HEK293 (cell line): ENCODE measurements at regions not wholly inside any gene's neighbourhood (a gene's known extent, or its start where the extent isn't known, plus 50 kb on each side); places are given as distances from the start of the nearest gene placed in this dataset.

ENCODE experiments used
- CTCF ChIA-PET: fragments of 350-600 bp; formaldehyde crosslinking; extraction: SDS; loops from one replicate; lab custom pipeline; 2021; ENCODE audit warnings: antibody characterized with exemption; lab: Yijun Ruan, JAX
- POLR2A ChIA-PET: fragments of 300-600 bp; formaldehyde crosslinking; extraction: SDS; loops from one replicate; lab custom pipeline; 2020; ENCODE audit warnings: antibody characterized with exemption, inconsistent platforms; lab: Yijun Ruan, JAX
- H3K27ac ChIP-seq: fragments of 200-500 bp; sonication (Bioruptor generic); 2 replicates; pipeline ENCODE4 v1.5.1; 2014; ENCODE audit warnings: low read depth, low read length, control low read depth, inconsistent platforms; ENCODE audit errors: extremely low read depth
- H3K36me3 ChIP-seq, 2 experiments: fragments of 200-500 bp in 1 of 2; sonication (Bioruptor generic) in 1 of 2; 1 replicate in 1 of 2; 2 replicates in 1 of 2; pipeline ENCODE4 v1.5.1; 2014 to 2017; ENCODE audit warnings: inconsistent platforms in 2 of 2, low read length in 2 of 2; ENCODE audit not compliant: control insufficient read depth in 2 of 2, insufficient read depth in 1 of 2
- H3K4me1 ChIP-seq: fragments of 200-500 bp; sonication (Bioruptor generic); 2 replicates; pipeline ENCODE4 v1.5.1; 2014; ENCODE audit warnings: mild to moderate bottlenecking, low read length, inconsistent platforms; ENCODE audit not compliant: control insufficient read depth, insufficient read depth
- H3K4me3 ChIP-seq: 2 replicates; pipeline ENCODE4 v1.5.1; 2011; ENCODE audit warnings: low read depth, mild to moderate bottlenecking, control low read depth, low read length, moderate library complexity
- H3K9me3 ChIP-seq: fragments of 200-500 bp; sonication (Bioruptor generic); 2 replicates; pipeline ENCODE4 v1.5.1; 2014; ENCODE audit warnings: low read depth, low read length, inconsistent platforms; ENCODE audit not compliant: control insufficient read depth, insufficient read depth
- IKZF3 ChIP-seq: fragments of 450-650 bp; IDR thresholded peaks from 2 replicates; pipeline ENCODE4 v1.5.0; 2018; ENCODE audit warnings: missing biosample characterization, mild to moderate bottlenecking, missing genetic modification characterization, moderate library complexity
- KLF17 ChIP-seq: fragments of 450-650 bp; formaldehyde crosslinking; IDR thresholded peaks from 2 replicates; pipeline ENCODE4 v1.5.1; 2016; ENCODE audit warnings: missing biosample characterization, missing genetic modification characterization
- KLF7 ChIP-seq: fragments of 450-650 bp; formaldehyde crosslinking; IDR thresholded peaks from 2 replicates; pipeline ENCODE4 v1.5.1; 2016; ENCODE audit warnings: missing biosample characterization, missing genetic modification characterization, borderline replicate concordance
- PBX3 ChIP-seq: sonication (generic); formaldehyde crosslinking; IDR thresholded peaks from 2 replicates; pipeline ENCODE4 v1.8.1; 2022; ENCODE audit warnings: mild to moderate bottlenecking, moderate library complexity, missing genetic modification reagents
- PRDM1 ChIP-seq: fragments of 450-650 bp; formaldehyde crosslinking; IDR thresholded peaks from 2 replicates; pipeline ENCODE4; 2016; ENCODE audit warnings: missing biosample characterization, missing genetic modification characterization
- SCRT1 ChIP-seq: fragments of 450-650 bp; formaldehyde crosslinking; IDR thresholded peaks from 2 replicates; pipeline ENCODE4 v1.5.1; 2016; ENCODE audit warnings: missing biosample characterization, missing genetic modification characterization, borderline replicate concordance
- YY2 ChIP-seq: fragments of 450-650 bp; formaldehyde crosslinking; IDR thresholded peaks from 2 replicates; pipeline ENCODE4 v1.5.1; 2016; ENCODE audit warnings: missing biosample characterization, missing genetic modification characterization
- ZBTB21 ChIP-seq: fragments of 450-650 bp; formaldehyde crosslinking; IDR thresholded peaks from 2 replicates; pipeline ENCODE4 v1.5.1; 2017; ENCODE audit warnings: missing biosample characterization, missing genetic modification characterization
- ZEB2 ChIP-seq: fragments of 450-650 bp; formaldehyde crosslinking; IDR thresholded peaks from 2 replicates; pipeline ENCODE4 v1.5.1; 2016; ENCODE audit warnings: missing biosample characterization, missing genetic modification characterization
- ZFP3 ChIP-seq: fragments of 450-650 bp; formaldehyde crosslinking; IDR thresholded peaks from 2 replicates; pipeline ENCODE4 v1.5.1; 2016; ENCODE audit warnings: low read depth, missing biosample characterization, missing genetic modification characterization
- ZNF16 ChIP-seq: fragments of 450-650 bp; formaldehyde crosslinking; IDR thresholded peaks from 2 replicates; pipeline ENCODE4 v1.5.1; 2016; ENCODE audit warnings: low read depth, missing biosample characterization, missing genetic modification characterization
- ZNF169 ChIP-seq: fragments of 450-650 bp; formaldehyde crosslinking; IDR thresholded peaks from 2 replicates; pipeline ENCODE4 v1.5.1; 2016; ENCODE audit warnings: missing biosample characterization, missing genetic modification characterization
- ZNF175 ChIP-seq: fragments of 450-650 bp; formaldehyde crosslinking; IDR thresholded peaks from 2 replicates; pipeline ENCODE4 v1.5.1; 2016; ENCODE audit warnings: missing biosample characterization, missing genetic modification characterization
- ZNF280D ChIP-seq: fragments of 450-650 bp; formaldehyde crosslinking; IDR thresholded peaks from 2 replicates; pipeline ENCODE4 v1.5.1; 2016; ENCODE audit warnings: missing biosample characterization, missing genetic modification characterization
- ZNF362 ChIP-seq: fragments of 450-650 bp; formaldehyde crosslinking; IDR thresholded peaks from 2 replicates; pipeline ENCODE4 v1.5.1; 2016; ENCODE audit warnings: missing biosample characterization, missing genetic modification characterization
- ZNF423 ChIP-seq: fragments of 450-650 bp; formaldehyde crosslinking; IDR thresholded peaks from 2 replicates; pipeline ENCODE4 v1.5.1; 2016; ENCODE audit warnings: missing biosample characterization, missing genetic modification characterization
- ZNF621 ChIP-seq: fragments of 450-650 bp; formaldehyde crosslinking; IDR thresholded peaks from 2 replicates; pipeline ENCODE4 v1.5.1; 2017; ENCODE audit warnings: missing biosample characterization, missing genetic modification characterization
- ZNF76 ChIP-seq: fragments of 450-650 bp; formaldehyde crosslinking; IDR thresholded peaks from 2 replicates; pipeline ENCODE4; 2016; ENCODE audit warnings: low read depth, missing biosample characterization, missing genetic modification characterization, borderline replicate concordance
- TF ChIP-seq, protein P1 (sequence below): fragments of 450-650 bp; formaldehyde crosslinking; IDR thresholded peaks from 2 replicates; pipeline ENCODE4 v1.5.1; 2016; ENCODE audit warnings: missing biosample characterization, missing genetic modification characterization
- TF ChIP-seq, protein P2 (sequence below): fragments of 450-650 bp; formaldehyde crosslinking; IDR thresholded peaks from 2 replicates; pipeline ENCODE4 v1.5.1; 2016; ENCODE audit warnings: missing biosample characterization, missing genetic modification characterization

DNA sequence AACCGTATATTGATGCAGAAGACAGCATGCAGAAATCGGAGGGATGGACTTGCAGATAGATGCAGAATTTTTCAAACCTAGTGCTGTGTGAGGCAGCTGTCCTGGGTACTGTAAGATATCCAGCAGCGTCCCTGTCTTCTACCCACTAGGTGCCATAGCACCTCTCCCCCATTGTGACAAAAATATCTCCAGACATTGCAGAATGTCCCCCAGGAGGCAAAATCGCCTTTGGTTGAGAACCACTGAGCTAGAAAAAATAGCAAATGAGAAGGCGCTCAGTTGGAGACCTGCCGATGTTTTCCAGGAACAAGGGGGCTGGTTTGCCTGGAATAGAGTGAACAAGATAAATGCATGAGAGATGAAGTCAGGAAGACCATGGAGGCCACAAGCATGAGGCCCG lies 67.9 kb upstream of the TMEM132D start:
- no peaks in the 10 kb centered on the region for H3K36me3 ChIP-seq
- no peaks in the 10 kb centered on the region for H3K4me1 ChIP-seq
- H3K4me3 ChIP-seq = no peak overlapping the region
- TF ChIP-seq ZNF16 (tag by site-specific recombination) (no peak), ZNF169 (tag by site-specific recombination) (no peak), YY2 (tag by site-specific recombination) (no peak), ZFP3 (tag by site-specific recombination) (no peak), ZBTB21 (tag by site-specific recombination) (no peak), ZNF362 (tag by site-specific recombination) (no peak), ZNF175 (tag by site-specific recombination) (no peak), IKZF3 (tag by site-specific recombination) (no peak), ZEB2 (tag by site-specific recombination) (no peak), SCRT1 (tag by site-specific recombination) (no peak)
- TF ChIP-seq, protein P1, sequence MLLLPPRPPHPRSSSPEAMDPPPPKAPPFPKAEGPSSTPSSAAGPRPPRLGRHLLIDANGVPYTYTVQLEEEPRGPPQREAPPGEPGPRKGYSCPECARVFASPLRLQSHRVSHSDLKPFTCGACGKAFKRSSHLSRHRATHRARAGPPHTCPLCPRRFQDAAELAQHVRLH (tag by site-specific recombination) = no peak
- TF ChIP-seq, protein P2, sequence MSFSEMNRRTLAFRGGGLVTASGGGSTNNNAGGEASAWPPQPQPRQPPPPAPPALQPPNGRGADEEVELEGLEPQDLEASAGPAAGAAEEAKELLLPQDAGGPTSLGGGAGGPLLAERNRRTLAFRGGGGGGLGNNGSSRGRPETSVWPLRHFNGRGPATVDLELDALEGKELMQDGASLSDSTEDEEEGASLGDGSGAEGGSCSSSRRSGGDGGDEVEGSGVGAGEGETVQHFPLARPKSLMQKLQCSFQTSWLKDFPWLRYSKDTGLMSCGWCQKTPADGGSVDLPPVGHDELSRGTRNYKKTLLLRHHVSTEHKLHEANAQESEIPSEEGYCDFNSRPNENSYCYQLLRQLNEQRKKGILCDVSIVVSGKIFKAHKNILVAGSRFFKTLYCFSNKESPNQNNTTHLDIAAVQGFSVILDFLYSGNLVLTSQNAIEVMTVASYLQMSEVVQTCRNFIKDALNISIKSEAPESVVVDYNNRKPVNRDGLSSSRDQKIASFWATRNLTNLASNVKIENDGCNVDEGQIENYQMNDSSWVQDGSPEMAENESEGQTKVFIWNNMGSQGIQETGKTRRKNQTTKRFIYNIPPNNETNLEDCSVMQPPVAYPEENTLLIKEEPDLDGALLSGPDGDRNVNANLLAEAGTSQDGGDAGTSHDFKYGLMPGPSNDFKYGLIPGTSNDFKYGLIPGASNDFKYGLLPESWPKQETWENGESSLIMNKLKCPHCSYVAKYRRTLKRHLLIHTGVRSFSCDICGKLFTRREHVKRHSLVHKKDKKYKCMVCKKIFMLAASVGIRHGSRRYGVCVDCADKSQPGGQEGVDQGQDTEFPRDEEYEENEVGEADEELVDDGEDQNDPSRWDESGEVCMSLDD (tag by site-specific recombination) = no peak
- H3K9me3 ChIP-seq = no peaks in the 10 kb centered on the region
- no peak overlapping the region for H3K27ac ChIP-seq
- ChIA-PET CTCF (no interaction called here), POLR2A (no interaction called here)

DNA sequence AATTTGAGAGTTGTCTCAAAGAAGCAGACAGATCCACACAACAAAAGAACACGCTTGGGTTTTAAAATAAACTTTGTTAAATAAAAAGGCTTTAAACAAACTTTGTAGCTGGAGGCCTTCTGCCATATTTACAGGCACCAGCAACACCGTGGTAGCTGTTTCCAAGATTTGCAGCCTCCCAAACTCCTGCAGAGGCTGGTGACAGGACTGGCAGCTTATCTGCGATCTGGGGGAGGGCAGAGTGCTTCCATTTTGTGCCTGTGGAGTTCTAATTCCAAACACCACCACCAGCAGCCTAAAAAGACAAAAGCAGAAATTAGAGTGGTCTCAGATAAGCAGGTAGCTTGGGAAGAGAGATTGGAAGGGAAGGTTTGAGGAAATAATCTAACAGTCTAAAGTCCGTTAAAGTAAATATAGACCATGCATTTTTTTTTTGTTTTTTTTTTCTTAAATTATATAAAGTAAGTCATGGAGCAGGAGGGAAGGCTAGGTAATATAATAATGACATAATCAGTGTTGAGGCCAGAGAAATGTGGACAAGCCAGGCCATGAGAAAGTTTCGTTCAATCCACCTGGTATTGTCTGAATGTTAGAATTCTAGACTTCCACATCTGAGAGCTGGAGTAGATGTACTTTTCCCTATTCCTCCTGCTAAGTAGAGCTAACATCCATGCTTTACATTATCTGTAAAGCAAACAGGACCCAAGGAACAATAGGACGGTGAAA lies 69.6 kb upstream of the TMEM132D start:
- no peaks in the 10 kb centered on the region for H3K9me3 ChIP-seq
- H3K27ac ChIP-seq = no peak overlapping the region
- ChIA-PET CTCF (interaction anchor here (0.7 kb wide), 1 partner anchor 1355 kb away, joined by 3 read pairs; no protein-coding TSS in a partner anchor), POLR2A (no interaction called here)
- no peak overlapping the region for H3K4me3 ChIP-seq
- TF ChIP-seq ZNF76 (no peak), PBX3 (CRISPR knock-in tag) (no peak)
- H3K4me1 ChIP-seq = no peaks in the 10 kb centered on the region
- no peaks in the 10 kb centered on the region for H3K36me3 ChIP-seq

- no peak overlapping the region for H3K4me3 ChIP-seq
- ChIA-PET POLR2A (no interaction called here), CTCF (no interaction called here)
- H3K36me3 ChIP-seq = no peaks in the 10 kb centered on the region
- H3K9me3 ChIP-seq = no peaks in the 10 kb centered on the region
- H3K27ac ChIP-seq = no peak overlapping the region
- H3K4me1 ChIP-seq = no peaks in the 10 kb centered on the region
- TF ChIP-seq KLF17 (tag by site-specific recombination) (no peak), KLF7 (tag by site-specific recombination) (no peak), ZNF423 (tag by site-specific recombination) (no peak), ZNF621 (no peak), PRDM1 (no peak), ZNF280D (tag by site-specific recombination) (no peak)
These were observed 80.3 kb upstream of the TMEM132D start for GRCh38 chr12:129984106-129984505.
